22Rv1 (cell line): ENCODE measurements at regions not wholly inside any gene's neighbourhood (a gene's known extent, or its start where the extent isn't known, plus 50 kb on each side); places are given as distances from the start of the nearest gene placed in this dataset.

Source experiments
- CTCF ChIP-seq: fragments of 450-650 bp; IDR thresholded peaks from 2 replicates; pipeline ENCODE4 v1.5.1; 2017; ENCODE audit warnings: mild to moderate bottlenecking
- ZFX ChIP-seq: fragments of 450-650 bp; IDR thresholded peaks from 2 replicates; pipeline ENCODE4 v1.6.1; 2017; ENCODE audit warnings: antibody characterized with exemption, borderline replicate concordance

GRCh38 chr20:50445354-50446151 lies 64.6 kb upstream of the PTPN1 start:
- TF ChIP-seq CTCF (no peak), ZFX (no peak)
